ENCODE measurements at regions not wholly inside any gene's neighbourhood (a gene's known extent, or its start where the extent isn't known, plus 50 kb on each side); places are given as distances from the start of the nearest gene placed in this dataset.

GRCh38 chr9:80144856-80145255 is 573.1 kb downstream of the TLE4 start:
- DNase-seq (ENCODE audit: low read depth in 2 of 3, low spot score in 2 of 3): no peak

DNA sequence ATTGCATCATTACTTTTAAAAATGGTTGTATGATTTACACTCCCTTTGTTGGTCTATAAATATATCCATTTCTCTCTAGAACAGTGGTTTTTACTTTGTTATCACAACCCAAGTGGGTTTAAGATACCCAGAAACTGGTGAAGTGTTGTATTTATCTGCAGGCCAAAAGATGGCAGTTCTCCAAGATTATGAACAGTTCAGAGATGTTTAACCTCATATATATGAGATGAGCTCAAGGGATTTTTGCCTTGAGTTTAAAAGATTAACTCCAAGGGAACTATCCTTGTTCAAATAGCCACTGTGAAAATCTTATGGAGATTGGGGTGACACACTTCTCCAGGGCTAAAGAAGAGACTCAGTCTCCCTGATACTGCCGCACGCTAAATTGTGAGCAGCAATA is 572.6 kb downstream of the TLE4 start:
- DNase-seq (ENCODE audit: low read depth in 2 of 3, low spot score in 2 of 3): no peak

DNA sequence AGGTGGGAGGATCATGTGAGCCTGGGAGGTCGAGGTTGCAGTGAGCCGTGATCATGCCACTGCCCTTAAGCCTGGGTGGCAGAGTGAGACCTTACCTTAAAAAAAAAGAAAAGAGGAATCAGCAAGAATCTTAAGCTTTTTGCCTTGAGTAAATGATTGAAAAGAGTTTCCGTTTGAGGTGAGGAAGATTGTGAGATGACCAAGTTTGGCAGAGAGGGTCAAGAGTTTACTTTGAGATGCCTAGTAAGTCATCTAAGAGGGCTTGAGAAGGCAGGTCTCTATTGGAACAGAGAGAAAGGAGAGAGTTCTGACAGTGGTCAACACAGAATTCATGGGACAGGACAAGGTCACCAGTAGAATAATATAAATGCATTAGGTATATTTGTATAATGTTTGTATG is 572.1 kb downstream of the TLE4 start:
- DNase-seq (ENCODE audit: low read depth in 2 of 3, low spot score in 2 of 3): no peak

- DNase-seq (ENCODE audit: low read depth in 2 of 3, low spot score in 2 of 3): peak in 1 of 3 donors; percentile 3
These were observed 562.7 kb downstream of the TLE4 start for GRCh38 chr9:80134487-80134886.

DNA sequence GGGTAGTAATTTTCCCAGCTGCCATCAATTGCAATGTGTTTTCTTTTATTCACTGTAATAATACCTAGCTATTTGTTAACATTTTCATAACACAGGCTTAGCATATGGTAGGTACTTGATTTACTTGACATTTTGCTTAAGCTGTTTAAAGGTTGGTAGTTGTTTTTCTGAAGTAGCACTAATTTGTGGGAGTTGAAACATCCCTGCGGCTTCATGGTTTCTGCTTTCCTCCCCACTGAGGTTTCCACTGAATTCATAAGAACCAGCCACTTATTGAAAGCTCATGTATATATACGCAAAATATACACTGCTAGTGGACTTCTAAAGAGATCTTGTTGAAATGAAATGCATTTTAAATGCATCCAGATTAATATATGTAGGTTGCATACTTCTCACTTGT is 559.9 kb downstream of the TLE4 start:
- DNase-seq (ENCODE audit: low read depth in 2 of 3, low spot score in 2 of 3): no peak

DNA sequence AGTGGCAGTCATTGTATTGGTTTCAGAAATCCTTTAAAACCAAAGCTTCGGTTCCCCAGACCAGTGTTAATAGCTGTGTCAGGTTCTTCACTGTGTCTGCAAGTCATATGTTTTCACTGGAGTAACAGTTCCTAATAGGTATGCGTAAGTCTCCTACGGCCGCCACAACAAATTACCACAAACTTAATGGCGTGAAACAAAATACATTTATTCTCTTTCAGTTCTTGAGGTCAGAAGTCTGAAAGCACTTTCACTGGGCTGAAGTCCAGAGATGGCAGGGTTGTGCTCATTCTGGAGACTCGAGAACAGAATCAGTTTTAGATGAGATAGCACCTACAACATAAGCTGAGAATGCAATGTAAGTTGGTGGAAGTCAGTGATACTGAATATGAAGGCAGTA is 556.2 kb downstream of the TLE4 start:
- no peak for DNase-seq (ENCODE audit: low read depth in 2 of 3, low spot score in 2 of 3)

- no peak for DNase-seq (ENCODE audit: low read depth in 2 of 3, low spot score in 2 of 3)
These were observed 554.0 kb downstream of the TLE4 start for GRCh38 chr9:80125731-80126264.

- DNase-seq (ENCODE audit: low read depth in 2 of 3, low spot score in 2 of 3): no peak
These were observed 545.3 kb downstream of the TLE4 start for GRCh38 chr9:80117031-80117430.

GRCh38 chr9:80114241-80114640 is 542.5 kb downstream of the TLE4 start:
- no peak for DNase-seq (ENCODE audit: low read depth in 2 of 3, low spot score in 2 of 3)

DNA sequence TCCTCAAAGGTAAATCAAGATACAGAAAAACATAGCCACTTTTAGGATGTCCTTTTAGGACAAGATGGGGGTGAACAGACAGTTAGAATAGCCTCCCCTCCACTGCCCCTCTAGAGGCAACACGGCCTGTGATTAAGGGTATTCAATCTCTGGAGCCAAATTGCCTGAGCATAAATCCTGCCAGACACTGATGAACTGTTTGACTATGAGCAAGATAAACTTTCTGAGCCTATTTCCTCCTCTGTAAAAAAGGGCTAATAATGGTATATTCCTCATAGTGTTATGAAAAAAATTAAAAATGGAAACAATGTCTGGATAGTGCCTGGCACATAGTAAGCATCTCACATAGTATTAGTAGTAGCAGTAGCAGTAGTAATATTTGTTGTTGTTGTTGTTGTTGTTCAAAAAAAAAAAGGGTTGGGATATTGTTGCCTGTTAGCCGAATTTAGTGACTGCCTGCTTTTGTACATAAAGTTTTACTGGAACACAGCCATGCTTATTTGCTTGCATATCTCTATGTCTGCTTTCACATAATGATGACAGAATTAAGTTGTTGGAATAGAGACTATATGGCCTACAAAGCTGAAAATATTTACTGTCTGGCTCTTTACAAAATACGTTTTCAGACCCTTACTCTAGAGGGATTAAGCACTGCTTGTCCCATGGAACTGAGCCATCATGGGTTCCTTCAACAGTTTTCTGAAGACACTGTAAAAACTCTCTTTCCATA is 536.3 kb downstream of the TLE4 start:
- DNase-seq (ENCODE audit: low read depth in 2 of 3, low spot score in 2 of 3): no peak

- DNase-seq (ENCODE audit: low read depth in 2 of 3, low spot score in 2 of 3): no peak
These were observed 525.7 kb downstream of the TLE4 start for GRCh38 chr9:80097476-80097875.

DNA sequence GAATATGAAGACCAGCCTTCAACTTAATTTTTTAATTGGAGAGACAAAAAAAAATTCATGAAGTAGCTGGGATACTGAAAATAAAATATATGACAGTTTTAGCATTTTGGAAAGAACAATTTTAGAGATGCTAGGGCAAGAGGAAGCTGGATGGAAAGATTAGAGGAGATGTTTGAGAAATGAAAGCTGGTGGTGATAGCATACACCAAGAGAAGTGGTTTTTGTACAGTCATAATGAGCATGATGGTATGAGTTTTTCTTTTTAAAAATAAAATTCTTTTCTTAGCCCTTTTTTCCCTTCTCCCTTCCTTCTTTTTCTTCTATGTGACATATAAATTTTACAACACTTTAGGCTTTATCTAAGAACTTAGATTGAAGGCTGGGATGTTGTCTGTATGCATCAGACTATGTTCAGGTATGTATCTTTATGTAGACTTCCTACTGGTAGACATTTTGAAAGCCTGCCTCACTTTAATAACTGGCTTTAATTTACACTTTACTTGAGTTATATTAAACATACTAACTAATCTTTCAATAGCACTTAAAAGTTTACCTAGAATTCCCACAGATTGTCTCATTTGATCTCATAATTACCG is 522.5 kb downstream of the TLE4 start:
- DNase-seq (ENCODE audit: low read depth in 2 of 3, low spot score in 2 of 3): no peak

DNA sequence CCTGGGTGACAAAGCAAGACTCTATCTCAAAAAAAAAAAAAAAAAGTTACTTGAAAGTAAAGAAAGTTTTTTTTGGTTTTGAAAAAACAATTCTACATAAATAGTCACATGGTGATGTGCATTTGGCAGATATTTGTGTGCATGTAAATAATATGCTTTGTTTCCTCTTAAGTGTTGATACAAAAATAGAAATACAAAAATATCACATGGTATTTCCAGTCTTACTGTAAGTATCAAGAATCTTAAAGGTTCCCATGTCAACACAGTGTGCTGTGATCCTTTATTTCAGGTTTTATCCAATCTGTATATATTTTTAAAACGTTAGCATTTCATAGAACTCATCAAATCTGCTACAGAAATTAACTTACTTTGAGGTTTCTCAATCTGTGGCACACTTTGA is 521.9 kb downstream of the TLE4 start:
- DNase-seq (ENCODE audit: low read depth in 2 of 3, low spot score in 2 of 3): no peak

DNA sequence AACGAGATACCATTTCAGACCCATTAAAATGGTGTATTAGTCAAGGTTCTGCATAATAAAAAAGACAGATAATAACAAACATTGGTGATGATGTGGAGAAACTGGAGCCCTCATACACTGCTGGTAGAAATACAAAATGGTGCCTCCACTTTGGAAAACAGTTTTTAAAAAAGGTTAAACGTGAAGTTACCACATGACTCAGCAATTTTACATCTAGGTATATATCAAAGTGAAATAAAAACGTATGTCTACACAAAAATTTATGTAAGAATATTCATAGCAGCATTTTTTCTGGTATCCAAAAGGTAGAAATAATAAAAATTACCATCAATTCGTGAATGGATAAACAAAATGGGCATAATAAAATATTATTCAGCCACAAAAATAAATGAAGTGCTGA is 519.8 kb downstream of the TLE4 start:
- no peak for DNase-seq (ENCODE audit: low read depth in 2 of 3, low spot score in 2 of 3)

GRCh38 chr9:80090317-80090716 is 518.6 kb downstream of the TLE4 start:
- DNase-seq (ENCODE audit: low read depth in 2 of 3, low spot score in 2 of 3): no peak

DNA sequence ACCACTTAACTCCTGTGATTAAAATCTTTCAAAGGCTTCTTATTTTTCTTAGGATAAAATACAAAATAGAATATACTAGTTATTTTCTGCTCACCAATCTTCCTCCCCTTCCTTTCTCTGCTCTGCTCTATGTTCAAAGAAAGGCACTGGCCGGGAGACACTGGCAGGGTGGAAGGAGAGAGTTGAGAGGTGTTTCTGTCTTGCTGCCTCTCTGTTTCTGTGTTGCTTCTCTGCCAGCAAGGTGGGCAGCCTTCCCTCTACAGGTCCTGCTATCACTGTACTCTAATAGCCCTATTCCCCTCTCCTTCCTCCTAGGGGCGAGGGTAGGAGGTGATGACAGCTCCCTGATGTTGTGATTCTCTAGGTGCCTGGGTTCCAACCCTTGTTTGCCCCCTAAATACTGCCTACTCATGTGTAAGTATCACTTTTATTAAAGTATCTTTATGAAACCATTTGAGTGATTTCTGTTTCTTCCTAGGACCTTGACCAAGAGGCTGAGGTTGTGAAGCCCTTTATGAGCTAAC is 515.1 kb downstream of the TLE4 start:
- DNase-seq (ENCODE audit: low read depth in 2 of 3, low spot score in 2 of 3): no peak

DNA sequence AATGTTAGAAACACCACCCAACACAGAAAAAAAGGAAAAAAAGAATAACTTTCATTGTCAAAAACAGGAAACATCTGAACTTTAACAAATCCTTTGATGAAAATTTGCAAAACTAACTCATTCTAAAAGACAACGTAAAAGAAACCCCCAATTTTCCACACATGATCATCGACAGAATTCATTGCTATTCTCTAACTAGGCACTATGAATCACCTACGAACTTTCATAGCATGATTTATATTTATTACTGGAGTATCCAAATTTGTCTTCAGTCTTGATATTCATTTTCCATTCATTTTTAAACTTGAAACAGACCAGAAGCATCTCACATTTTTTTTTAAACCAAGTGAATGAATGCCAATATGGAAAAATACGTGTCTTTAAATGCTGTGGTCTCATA is 514.6 kb downstream of the TLE4 start:
- DNase-seq (ENCODE audit: low read depth in 2 of 3, low spot score in 2 of 3): peak in 1 of 3 donors; percentile 2

DNA sequence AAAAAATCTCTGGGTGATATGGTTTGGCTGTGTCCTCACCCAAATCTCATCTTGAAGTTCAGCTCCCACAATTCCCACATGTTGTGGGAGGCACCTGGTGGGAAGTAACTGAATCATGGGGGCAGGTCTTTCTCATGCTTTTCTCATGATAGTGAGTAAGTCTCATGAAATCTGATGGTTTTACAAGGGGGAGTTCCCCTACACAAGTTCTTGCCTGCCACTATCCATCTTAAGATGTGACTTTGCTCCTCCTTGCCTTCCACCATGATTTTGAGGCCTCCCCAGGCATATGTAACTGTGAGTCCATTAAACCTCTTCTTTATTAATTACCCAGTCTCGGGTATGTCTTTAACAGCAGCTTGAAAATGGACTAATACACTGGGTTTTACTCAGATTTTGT is 513.9 kb downstream of the TLE4 start:
- no peak for DNase-seq (ENCODE audit: low read depth in 2 of 3, low spot score in 2 of 3)

GRCh38 chr9:80082213-80082612 is 510.4 kb downstream of the TLE4 start:
- DNase-seq (ENCODE audit: low read depth in 2 of 3, low spot score in 2 of 3): no peak

DNA sequence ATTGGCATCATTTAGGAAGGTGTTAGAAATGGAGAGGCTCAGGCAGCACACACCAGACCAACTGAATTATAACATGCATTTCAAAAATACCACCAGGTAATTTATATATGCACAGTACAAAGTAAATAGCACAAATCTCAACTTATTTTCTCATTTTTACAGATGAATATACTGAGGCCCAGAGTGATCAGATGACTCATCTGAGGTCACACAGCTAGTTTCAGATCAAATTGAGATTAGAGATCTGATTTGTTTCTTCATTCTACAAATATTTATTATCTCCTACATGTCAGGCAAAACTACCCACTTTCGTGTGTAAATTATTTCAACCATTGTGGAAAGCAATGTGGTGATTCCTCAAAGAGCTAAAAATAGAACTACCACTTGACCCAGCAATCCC is 507.1 kb downstream of the TLE4 start:
- no peak for DNase-seq (ENCODE audit: low read depth in 2 of 3, low spot score in 2 of 3)

- no peak for DNase-seq (ENCODE audit: low read depth in 2 of 3, low spot score in 2 of 3)
These were observed 505.3 kb downstream of the TLE4 start for GRCh38 chr9:80077059-80077458.

DNA sequence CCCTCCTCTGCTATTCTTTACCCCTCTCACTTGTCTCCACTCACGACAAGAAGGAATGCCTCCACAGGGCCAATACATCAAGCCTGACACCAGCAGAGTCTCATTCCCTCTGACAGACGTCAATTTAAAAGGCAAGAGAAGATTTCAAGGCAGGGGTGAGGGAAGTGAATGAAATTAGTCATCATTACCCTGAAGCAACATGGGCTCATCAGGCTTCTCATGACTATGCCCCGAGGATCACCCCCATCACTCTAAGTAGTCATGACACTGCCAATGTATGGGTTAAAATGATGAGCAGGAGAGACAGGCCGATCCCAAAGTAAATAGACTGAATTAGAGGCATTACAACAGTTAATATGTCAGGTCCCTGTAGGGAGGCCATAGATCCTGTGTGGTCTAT is 504.4 kb downstream of the TLE4 start:
- DNase-seq (ENCODE audit: low read depth in 2 of 3, low spot score in 2 of 3): no peak
